GOT3 (cell line): ENCODE measurements at regions not wholly inside any gene's neighbourhood (a gene's known extent, or its start where the extent isn't known, plus 50 kb on each side); places are given as distances from the start of the nearest gene placed in this dataset.
"Not testable (repeated sequence)": the region's sequence is repeated elsewhere in the genome, so short reads cannot be mapped to it uniquely, and the experiment has no call there.

ENCODE experiments used
- DNase-seq: peaks from one replicate; lab custom pipeline; 2025; ENCODE audit warnings: mixed read lengths; lab: John Stamatoyannopoulos, UW

DNA sequence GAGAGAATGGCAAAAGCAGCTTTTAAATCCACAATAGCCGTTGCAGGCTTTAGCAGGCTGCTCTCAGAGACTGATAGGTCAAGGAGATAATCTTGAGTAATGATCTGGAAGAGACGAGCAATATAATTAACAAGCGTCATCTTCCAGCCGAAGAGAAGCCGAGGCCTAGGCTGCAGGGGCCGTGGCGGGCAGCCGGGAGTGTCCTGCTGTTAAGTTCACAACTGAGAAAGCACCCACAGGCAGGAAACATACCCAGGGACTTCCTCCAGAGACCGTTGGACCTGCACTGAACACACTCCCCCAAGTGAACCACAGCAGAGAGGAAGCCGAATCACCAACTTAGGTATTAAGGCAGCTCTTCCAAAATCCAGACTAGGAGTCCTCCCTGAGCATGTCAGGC lies 182.3 kb downstream of the IRX2 start:
- DNase-seq, result no peak

DNA sequence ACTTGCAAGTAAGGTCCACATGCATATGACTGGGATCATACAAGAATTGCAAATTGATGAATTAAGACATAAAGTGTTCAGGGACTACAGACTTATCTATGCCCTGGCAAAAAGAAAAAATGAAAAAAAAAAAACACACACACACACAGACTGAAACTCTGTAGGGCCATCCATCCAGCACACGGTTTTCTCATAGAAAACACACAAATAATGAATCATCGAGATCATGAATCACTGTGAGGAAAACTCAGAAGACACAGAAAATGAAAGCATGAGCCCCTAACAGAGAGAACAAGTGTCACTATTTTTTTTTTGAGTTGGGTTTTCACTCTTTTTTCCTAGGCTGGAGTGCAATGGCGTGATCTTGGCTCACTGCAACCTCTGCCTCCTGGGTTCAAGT lies 185.2 kb downstream of the IRX2 start:
- DNase-seq, result no peak

DNA sequence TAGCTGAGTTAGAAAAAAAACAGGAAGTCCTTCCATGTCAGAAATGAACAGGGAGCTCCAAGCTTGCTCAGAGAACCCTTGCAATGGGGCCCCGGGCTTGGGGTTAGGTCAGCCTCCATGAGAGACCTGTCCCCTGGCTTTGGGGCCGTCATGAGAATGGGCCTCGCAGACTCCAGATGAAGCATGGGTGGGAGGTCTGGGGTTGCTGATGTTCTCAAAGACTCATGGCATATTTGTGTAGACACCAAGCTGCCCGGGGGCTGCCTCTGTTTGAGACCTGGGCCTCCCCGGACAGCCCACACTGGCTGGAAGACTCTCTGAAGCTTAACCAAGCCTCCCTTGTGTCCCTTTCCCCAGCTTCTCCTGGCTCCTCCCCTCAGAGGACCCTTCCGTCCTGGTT lies 186.3 kb downstream of the IRX2 start:
- DNase-seq, result no peak

DNA sequence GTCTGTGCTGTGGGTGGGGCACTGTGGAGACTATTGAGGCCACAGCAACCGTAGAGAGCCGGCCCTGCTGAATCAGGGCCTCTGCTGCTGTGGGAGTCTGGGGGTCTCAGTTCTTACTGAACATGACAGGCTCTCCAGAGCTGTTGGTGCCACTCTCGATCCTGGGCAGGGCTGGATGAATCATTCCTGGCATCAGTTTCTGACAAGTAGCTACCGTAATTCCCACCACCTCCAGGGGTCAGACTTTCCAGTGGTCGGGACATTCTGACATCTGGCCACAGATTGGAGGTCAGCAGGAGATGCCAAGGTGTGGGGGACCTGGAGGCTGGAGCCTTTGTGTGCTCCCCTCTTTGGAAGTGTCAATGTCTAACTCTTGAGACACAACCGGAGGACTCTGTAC lies 188.4 kb downstream of the IRX2 start:
- DNase-seq, result no peak

DNA sequence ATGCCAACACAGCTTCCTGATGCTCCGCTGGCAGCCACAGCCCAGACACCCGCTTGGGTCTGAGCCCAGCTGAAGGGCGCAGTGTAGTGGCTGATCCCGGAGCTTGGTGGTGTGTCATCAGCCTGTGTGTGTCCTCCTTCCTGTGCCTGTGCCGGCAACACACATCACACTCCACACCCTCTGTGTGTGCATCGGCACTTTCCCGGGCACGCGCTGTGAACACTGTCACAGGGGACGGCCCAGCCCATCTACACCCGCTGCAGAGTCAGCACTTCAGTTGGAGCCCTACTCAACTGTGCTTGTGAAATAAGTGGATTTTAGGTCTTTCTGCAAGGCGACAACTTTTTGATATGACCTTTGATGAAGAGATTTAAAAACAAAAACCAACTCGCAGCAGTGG lies 189.4 kb downstream of the IRX2 start:
- no peak for DNase-seq

DNA sequence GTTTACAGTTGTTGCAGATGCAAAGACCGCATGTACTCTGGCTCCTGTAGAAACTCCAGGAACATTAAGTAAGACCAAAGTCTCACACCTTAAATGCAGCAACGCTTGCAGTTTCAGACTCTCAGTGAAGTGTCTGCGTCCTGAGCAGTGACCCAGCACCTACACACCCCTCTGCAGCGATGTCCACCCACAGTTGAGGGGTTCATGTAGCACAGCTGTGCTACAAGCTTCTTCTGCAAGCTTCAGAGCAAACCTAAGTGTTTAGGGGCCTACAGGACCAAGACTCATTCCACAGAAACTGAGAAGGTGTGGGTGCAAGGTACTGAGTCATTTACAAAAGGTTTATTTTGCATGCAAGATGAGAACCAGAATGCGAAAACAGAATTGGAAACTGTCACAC lies 191.0 kb downstream of the IRX2 start:
- no peak for DNase-seq

DNA sequence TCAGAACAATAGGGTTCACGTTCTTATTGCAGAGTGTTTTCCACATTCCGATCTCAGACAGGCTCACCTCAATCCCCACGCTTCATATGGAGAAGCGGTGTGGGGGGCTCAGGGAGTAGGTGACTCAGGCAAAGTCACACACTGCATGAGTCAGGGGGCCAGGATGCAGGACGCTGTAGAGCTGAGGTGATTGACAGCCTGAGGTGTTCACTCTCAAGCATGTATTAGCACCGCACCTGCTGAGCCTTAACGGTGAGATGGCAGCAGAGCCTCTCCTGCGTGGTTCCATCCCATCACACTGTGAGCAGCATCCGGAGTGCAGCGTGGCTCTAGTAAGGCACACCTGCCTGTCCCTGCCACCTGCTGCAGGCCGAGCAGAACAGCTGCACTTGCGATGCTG lies 194.0 kb downstream of the IRX2 start:
- DNase-seq, result no peak

DNA sequence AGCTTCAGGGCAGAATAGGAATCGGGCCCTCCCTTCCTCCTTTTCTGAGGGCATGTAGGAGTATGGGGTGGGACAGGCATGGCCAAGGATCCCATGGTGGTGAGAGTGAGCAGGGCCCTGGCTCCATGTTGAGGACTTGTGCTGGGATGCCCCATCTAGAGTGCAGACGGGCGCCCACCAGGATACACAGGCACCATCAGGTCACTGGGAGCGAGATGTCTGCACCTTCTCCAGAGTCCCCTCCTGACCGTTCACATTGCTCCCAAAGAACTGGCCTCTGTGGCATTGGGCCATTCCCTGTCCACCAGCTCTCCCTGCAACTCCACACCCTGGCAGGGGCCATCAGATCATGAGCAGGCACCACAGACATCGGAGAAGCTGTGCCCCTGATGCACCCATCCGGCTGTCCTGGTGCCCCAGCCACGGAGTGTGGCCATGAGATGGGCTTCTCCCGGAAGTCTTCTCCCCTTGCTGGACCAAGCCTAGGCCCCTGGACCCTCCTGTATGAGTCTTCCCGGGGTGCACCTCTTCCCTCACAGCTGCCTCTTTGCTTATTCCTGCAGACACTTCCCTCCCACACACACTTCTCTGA lies 195.0 kb downstream of the IRX2 start:
- DNase-seq, result no peak

DNA sequence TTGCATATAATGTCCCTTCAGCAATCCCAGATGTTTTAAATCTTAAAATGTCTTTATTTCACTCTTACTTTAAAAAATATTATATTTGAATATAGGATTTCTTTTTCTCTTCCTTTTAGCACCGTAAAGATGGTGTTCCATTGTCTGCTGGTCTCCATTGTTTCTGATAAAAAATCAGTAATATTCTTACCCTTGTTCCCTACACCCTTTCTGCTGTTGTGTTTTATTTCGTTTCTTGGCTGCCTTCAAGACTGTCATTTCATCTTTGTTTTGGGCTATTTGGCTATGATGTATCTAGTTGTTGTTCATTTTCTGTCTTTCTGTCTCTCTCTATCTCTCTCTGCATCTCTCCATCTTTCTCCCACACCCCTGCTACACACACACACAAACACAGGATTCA lies 197.9 kb downstream of the IRX2 start:
- DNase-seq, result no peak

DNA sequence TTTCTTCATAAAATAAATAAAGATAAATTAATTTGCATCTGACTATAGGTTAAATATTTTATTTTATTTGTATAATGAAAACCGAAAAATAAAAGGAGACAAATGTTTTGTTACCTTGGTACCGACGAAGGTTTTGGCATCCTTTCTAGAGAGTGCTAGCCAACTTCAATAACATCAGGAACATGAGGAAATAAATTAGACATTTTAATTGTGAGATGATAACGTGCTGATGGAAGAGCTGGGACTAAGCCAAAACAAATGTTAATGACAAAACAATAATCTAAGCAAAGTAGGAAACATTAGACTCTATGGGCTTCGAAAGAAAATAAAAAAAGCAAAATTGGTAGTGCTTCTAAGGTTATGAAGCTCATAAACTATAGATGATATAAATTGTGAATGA lies 201.0 kb downstream of the IRX2 start:
- DNase-seq, result no peak

DNA sequence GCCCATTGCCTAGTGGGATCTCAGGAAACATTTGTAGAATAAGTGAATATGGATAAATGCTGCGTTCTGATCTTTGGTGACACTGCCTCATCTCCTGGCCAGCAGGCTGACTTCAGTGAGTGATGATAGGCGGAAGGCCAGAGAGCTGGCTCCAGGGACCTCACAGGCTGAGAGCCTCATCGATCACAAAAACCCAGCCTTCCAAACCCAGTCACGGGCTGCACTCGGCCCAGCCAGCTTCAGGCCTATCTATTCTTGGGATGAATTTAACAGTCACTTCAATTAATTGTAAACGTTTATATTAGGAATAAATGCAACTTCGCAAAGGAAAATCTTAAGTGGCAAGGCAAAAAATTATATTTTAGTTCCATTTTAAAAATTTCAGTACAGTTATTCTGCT lies 201.6 kb downstream of the IRX2 start:
- no peak for DNase-seq

DNA sequence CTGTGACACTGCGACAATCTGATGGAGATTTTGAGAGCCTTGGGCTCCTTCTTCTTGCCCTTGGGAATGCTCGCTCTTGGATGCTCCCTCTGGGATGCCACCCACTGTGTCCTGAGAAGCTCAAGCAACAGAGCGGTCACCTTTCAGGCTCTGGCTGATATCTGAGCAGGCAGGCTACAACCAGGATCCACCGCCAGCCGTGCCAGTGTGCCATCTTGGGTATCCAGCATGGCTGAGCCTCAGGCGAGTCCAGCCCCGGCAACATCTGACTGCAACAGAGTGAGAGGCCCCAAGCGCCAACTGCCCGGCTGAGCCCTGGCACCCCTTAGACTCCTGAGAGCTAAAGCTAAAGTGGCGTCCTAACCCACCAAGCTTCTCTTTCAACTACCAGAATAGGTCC lies 202.1 kb downstream of the IRX2 start:
- DNase-seq, result no peak

DNA sequence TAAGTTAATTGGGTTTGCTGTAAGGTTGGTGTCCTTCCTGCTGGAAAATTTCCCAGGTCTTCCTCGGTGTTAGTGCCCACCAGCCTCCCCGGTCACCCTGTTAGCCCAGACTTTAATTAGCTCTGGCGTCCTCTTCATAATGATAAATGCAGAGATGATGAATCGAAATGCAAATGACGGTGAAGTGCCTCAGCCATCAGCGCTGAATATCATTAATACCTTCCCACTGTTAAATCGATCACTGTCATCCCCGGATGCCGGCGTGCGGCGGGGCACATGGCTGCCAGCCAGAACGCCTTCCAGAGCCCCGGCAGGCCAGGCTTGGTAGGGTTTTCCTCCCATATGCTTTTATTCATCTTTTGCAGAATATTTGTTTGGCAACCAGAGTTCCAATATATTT lies 204.5 kb downstream of the IRX2 start:
- DNase-seq, result no peak

DNA sequence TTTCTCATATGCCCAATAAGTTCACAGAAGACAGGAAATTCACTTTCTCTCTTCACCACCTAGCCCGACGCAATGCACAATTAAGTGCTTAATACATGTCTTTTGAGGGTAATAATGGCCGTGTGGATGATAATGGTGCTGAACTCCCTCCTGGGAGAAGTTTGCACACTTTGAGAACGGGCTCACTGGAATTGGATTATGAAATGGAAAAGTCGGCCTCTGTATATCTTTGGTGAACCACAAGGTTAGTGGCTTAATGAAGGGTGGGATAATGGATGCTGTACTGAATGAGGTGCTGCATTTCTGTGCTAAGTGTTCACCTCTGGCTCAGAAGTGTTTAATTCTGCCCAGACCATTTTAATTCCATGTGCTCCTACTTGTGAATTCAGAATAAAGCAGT lies 207.5 kb downstream of the IRX2 start:
- DNase-seq, result no peak

DNA sequence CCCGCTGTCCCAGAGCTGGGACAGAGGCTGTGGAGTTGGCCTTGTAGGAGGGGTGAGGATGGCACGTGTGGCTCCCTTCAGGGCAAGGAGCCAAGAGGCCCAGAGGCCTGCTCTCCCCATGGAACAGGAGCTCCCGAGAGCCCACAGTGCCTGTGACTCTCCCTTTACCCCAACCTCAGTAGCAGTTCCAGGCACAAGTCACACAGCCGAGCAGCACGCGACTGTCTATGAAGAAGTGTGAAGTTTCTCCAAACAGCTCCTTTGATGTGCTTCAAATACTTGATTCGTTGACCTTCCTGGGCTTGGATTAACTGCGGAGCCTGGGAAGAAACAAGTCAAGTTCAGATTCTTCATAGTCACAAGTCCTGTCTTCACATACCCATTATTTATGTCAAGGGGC lies 208.7 kb downstream of the IRX2 start:
- DNase-seq, result no peak

DNA sequence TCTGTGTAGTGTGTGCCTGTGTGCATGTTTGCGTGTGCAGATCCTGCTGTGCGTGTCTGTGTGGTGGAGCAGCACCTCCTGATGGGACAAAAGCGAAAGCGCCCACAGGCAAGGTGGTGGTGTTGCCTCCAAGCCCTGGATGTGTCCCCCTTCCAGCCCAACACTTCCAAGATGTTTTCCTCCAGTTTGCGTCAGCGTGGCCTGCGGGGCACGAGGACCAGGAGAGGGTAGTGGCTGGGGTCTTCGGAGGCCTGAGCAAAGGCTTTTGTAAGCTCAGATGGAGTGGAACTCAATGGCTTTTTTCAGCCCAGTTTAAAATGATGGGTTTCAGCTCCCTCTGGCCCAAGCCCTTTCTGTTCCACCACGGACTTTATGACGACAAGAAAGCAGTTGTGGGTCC lies 209.5 kb downstream of the IRX2 start:
- no peak for DNase-seq

DNA sequence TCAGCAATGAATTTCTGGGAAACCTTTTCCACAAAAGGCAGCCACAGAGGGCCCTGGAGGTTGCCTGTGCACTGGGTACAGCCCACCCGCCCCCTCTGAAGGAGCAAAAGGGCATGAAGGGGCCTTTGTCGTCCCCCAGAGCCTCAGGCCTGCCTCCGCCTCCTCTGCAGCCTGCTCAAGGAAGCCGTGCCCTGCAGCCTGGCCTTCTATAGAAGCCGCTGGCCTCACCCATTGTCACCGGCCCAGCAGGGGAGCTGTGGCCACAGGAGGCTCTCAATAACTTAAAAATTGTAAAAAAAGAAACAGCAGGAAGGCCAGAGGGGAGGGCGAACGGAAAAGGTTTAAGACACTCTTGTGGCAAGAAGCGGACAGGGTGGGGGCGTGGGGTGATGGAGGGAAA lies 213.3 kb downstream of the IRX2 start:
- no peak for DNase-seq

DNA sequence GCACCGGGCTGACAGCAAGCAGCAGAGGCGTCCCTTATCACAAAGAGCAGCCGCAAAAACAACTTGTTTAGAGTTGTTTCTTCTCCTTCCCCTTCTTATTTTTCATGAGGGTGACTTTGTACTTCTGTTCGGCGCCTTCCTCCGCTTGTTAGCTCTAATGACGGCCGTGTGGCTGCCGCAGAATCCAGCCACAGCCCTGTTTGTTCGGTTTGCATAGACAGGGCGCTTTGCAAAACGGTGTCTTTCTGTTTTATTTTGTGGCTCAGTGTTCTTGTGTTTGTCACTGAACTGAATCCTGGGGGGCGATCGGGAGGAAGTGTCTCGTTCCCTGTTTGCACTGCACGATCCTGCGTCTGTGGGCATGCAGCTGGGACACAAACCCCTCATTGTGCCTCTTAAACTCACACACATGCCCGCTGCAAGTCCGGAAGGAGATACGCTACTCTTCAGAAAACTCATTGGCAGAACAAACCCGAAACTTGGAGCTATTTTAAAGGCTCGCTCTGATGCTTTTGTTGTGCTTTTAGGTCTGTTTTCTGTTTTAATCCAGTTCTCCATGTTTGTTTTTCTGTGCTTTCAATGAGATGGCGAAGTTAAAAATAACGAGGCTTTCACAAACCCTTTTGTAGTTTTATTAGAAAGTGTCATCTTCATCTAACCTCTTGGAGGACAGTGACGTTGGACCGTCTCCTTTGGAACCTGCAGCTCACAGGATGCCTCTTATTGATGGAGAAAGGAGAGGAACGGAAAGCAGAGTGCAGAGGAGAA lies 213.9 kb downstream of the IRX2 start:
- no peak for DNase-seq

DNA sequence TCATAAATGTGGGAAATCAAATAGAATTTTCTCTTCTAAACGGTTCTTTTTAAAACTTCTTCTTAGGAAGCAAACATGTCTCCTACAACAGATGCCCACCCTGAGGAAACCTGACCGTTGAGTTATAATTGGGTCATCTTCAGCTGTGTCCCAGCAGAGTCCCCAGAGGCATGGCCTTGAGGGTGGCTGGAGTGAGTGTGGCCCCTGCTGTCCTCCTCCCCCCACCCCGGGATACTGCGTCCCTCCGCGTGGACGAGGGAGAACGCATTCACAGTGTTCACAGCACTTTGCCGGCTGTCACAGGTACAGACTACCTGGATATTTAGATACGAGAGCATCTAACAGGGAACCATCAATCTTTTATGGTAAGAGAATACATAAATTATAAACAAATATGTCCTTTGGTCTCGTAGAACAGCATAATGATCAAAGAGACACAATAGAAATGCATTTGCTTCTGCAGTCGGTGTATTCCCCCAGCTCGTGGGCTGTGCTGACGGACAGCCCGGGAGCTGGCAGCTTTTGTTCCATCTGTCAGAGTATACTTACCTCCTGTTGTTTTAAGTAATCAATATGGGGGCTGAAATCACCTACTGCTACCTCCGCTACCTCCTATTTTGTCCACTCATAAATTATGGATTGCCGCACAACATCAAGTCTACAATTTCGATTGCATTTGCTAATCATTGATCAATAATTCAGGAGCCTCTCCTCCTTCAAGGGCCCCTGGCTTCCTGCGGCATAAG lies 214.7 kb downstream of the IRX2 start:
- no peak for DNase-seq

DNA sequence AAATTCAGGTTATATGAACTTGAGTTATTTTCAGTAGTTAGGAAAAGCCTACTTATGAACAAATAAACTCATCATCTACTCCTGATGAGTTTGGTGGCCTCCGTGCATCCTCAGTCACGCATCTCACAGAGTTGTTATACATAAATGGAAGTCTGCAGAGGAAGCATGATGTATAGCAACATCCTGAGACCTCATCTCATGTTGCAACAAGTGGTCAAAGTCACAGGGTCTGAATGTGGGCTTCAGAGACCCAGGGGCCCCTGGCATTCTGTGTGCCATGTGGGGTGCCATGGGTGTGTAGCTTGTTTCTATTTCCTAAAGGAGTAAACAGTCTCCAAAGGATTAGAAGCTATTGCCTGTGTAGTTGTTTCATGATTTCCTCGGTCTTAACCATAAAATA lies 216.5 kb downstream of the IRX2 start:
- no peak for DNase-seq

DNA sequence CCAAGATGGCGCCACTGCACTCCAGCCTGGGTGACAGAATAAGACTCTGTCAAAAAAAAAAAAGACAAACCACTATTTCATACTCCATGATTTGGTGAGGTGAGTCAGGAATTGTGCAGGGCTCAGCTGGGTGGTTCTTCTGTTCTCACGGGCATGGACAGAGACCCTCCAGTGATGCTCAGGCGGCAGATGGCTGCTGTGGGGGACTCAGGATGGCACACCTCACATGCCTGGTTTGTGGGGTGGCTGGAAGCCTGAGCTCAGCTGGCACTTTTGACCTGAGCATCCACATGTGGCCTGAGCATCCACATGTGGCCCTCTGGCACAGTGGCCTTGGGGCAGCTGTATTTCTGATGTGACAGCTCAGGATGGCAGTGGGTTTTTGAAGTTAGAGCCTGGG lies 217.2 kb downstream of the IRX2 start:
- DNase-seq, result no peak

DNA sequence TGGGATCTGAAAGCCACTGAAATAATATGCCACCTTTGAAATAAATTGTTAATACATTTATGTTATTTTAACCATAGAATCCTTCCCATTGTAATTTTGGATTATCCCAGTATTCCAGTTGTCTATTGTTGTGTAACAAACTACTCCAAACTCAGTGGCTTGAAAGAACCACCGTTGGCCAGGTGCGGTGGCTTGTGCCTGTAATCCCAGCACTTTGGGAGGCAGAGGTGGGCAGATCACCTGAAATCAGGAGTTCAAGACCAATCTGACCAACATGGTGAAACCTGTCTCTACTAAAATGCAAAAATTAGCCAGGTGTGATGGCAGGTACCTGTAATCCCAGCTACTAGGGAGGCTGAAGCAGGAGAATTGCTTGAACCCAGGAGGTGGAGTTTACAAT lies 217.6 kb downstream of the IRX2 start:
- DNase-seq, result not testable (repeated sequence)

DNA sequence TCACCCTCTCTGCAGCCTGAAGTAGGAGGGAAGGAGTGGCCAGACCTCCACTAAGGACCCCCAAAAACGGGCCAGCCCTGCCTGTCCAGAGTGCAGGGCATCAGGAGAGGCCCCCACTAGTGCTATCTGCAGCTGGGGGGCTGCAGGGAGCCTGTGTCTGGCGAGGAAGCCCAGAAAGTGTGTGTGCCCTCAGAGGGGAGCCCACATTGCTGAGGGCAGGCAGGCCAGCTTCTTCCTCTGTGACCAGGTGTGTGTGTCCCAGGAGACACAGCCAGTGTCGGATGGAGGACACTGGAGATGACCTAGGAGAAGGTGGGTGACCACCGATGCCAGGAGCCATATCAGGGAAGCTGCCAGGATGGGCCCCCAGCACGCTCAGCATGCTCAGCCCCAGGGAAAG lies 218.7 kb downstream of the IRX2 start:
- DNase-seq, result no peak

DNA sequence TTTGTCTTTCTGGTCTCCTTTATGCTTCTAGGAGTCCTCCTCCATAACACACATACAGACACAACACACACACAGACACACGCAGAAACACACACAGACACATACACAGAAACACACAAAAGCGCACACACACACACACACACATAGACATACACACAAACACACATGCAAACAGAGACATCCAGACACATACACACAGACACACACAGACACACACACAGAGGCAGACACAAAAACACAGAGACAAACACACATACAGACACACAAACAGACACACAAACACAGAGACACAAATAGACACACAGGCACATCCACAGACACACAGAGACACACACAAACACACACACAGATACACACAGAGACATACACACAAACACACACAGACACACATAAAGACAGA lies 220.2 kb downstream of the IRX2 start:
- DNase-seq, result no peak
